SK-N-SH treated with all-trans-retinoic acid at 6 μM for 48 hours (cell line): ENCODE measurements at regions not wholly inside any gene's neighbourhood (a gene's known extent, or its start where the extent isn't known, plus 50 kb on each side); places are given as distances from the start of the nearest gene placed in this dataset.

Experiments
- CSDC2 ChIP-seq: fragments of 250-450 bp; sonication (Bioruptor Pico); IDR thresholded peaks from 2 replicates; pipeline ENCODE4 v1.5.0; 2020; ENCODE audit warnings: mild to moderate bottlenecking, moderate library complexity
- ISL1 ChIP-seq: fragments of 250-450 bp; sonication (Bioruptor Pico); IDR thresholded peaks from 2 replicates; pipeline ENCODE4 v2.1.2; 2022; ENCODE audit warnings: mild to moderate bottlenecking, moderate library complexity
- RARB ChIP-seq: fragments of 250-450 bp; sonication (Bioruptor Pico); IDR thresholded peaks from 2 replicates; pipeline ENCODE4 v1.8.0; 2021; ENCODE audit warnings: mild to moderate bottlenecking, moderate library complexity
- TF ChIP-seq, protein P1 (sequence below): fragments of 250-450 bp; sonication (Bioruptor Pico); IDR thresholded peaks from 2 replicates; pipeline ENCODE4 v1.5.1; 2021; ENCODE audit warnings: mild to moderate bottlenecking, moderate library complexity

DNA sequence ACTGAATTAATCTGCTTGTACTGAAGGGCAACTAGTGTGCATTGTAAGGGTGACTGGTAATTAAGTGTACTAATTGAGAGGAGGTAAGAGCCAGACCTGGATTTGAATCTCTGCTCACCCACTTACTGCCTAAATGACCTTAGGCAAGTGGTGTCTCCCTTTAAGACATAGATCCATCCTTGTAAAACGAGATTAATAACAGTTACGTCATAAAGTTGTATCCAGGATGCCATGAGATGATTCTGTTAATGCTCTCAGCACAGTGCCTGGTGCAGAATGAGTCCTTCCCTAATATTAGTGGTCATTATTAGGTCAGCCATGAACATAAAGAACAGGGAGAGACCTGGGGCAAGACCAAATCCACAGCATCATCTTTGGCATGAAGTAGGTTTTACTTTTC, 470.1 kb downstream of the MAFB start:
- TF ChIP-seq, protein P1, sequence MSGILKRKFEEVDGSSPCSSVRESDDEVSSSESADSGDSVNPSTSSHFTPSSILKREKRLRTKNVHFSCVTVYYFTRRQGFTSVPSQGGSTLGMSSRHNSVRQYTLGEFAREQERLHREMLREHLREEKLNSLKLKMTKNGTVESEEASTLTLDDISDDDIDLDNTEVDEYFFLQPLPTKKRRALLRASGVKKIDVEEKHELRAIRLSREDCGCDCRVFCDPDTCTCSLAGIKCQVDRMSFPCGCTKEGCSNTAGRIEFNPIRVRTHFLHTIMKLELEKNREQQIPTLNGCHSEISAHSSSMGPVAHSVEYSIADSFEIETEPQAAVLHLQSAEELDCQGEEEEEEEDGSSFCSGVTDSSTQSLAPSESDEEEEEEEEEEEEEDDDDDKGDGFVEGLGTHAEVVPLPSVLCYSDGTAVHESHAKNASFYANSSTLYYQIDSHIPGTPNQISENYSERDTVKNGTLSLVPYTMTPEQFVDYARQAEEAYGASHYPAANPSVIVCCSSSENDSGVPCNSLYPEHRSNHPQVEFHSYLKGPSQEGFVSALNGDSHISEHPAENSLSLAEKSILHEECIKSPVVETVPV (CRISPR knock-in tag) = no peak
- no peak for TF ChIP-seq CSDC2 (CRISPR knock-in tag)
- no peak for TF ChIP-seq ISL1 (CRISPR knock-in tag)
- TF ChIP-seq RARB (CRISPR knock-in tag) = no peak
